ACC112 (cell line): ENCODE measurements at regions not wholly inside any gene's neighbourhood (a gene's known extent, or its start where the extent isn't known, plus 50 kb on each side); places are given as distances from the start of the nearest gene placed in this dataset.

Experiments
- H2AFZ ChIP-seq: fragments of 200-600 bp; sonication (generic); one replicate; pipeline ENCODE4 v1.6.0; 2017; ENCODE audit warnings: antibody characterized with exemption, low read length; ENCODE audit not compliant: unreplicated experiment
- H3K27ac ChIP-seq: fragments of 200-600 bp; sonication (generic); 2 replicates; pipeline ENCODE4 v1.5.1; 2014; ENCODE audit warnings: low read depth, mild to moderate bottlenecking, antibody characterized with exemption, low read length, moderate library complexity
- H3K27me3 ChIP-seq: fragments of 200-600 bp; sonication (generic); 2 replicates; pipeline ENCODE4 v1.6.1; 2014; ENCODE audit warnings: mild to moderate bottlenecking, antibody characterized with exemption, low read length, moderate library complexity, mixed read lengths; ENCODE audit not compliant: insufficient read depth
- H3K36me3 ChIP-seq: fragments of 200-600 bp; sonication (generic); 2 replicates; pipeline ENCODE4 v1.6.1; 2016; ENCODE audit warnings: mild to moderate bottlenecking, antibody characterized with exemption, low read length, moderate library complexity, mixed read lengths; ENCODE audit not compliant: insufficient read depth
- H3K4me1 ChIP-seq: fragments of 200-600 bp; sonication (generic); one replicate; pipeline ENCODE4 v1.6.1; 2016; ENCODE audit warnings: low read length, mixed read lengths; ENCODE audit not compliant: insufficient read depth, unreplicated experiment, control insufficient read depth
- H3K4me3 ChIP-seq: fragments of 200-600 bp; sonication (generic); 2 replicates; pipeline ENCODE4 v1.5.1; 2014; ENCODE audit warnings: mild to moderate bottlenecking, low read depth, low read length
- H3K79me2 ChIP-seq: fragments of 200-600 bp; sonication (generic); one replicate; pipeline ENCODE4 v1.6.0; 2016; ENCODE audit warnings: low read length; ENCODE audit not compliant: control insufficient read depth, unreplicated experiment, insufficient read depth

- Histone ChIP-seq H3K36me3 (no peaks in the 10 kb centered on the region), H3K27ac (no peak overlapping the region), H3K27me3 (no peaks in the 10 kb centered on the region), H3K79me2 (no peaks in the 10 kb centered on the region), H3K4me1 (no peaks in the 10 kb centered on the region), H3K4me3 (no peak overlapping the region), H2AFZ (no peak overlapping the region)
Measured at GRCh38 chr11:115578275-115578674, 74.1 kb upstream of the CADM1 start.

- no peak overlapping the region for H2AFZ ChIP-seq
- H3K27me3 ChIP-seq = no peaks in the 10 kb centered on the region
- no peak overlapping the region for H3K4me3 ChIP-seq
- H3K79me2 ChIP-seq = no peaks in the 10 kb centered on the region
- H3K36me3 ChIP-seq = no peaks in the 10 kb centered on the region
- no peaks in the 10 kb centered on the region for H3K4me1 ChIP-seq
- no peak overlapping the region for H3K27ac ChIP-seq
Measured at GRCh38 chr11:115577701-115578100, 73.5 kb upstream of the CADM1 start.

- no peak overlapping the region for H2AFZ ChIP-seq
Measured at GRCh38 chr11:115576606-115577380, 72.6 kb upstream of the CADM1 start.

GRCh38 chr11:115572551-115572950, 68.3 kb upstream of the CADM1 start:
- no peak overlapping the region for H3K4me3 ChIP-seq
- H3K4me1 ChIP-seq = no peaks in the 10 kb centered on the region
- no peaks in the 10 kb centered on the region for H3K36me3 ChIP-seq
- no peaks in the 10 kb centered on the region for H3K79me2 ChIP-seq
- H3K27ac ChIP-seq = no peak overlapping the region
- H2AFZ ChIP-seq = no peak overlapping the region
- H3K27me3 ChIP-seq = no peaks in the 10 kb centered on the region

More at GRCh38 chr11:115576606-115577380, 72.6 kb upstream of the CADM1 start:
- H3K27me3 ChIP-seq = no peaks in the 10 kb centered on the region
- no peaks in the 10 kb centered on the region for H3K36me3 ChIP-seq
- no peaks in the 10 kb centered on the region for H3K4me1 ChIP-seq
- H3K79me2 ChIP-seq = no peaks in the 10 kb centered on the region
- no peak overlapping the region for H3K4me3 ChIP-seq
- H3K27ac ChIP-seq = no peak overlapping the region

- H3K4me3 ChIP-seq = no peak overlapping the region
- no peak overlapping the region for H2AFZ ChIP-seq
- no peaks in the 10 kb centered on the region for H3K27me3 ChIP-seq
- no peaks in the 10 kb centered on the region for H3K4me1 ChIP-seq
- no peak overlapping the region for H3K27ac ChIP-seq
- no peaks in the 10 kb centered on the region for H3K79me2 ChIP-seq
- H3K36me3 ChIP-seq = no peaks in the 10 kb centered on the region
Measured at GRCh38 chr11:115566180-115566764, 62.1 kb upstream of the CADM1 start.

- no peaks in the 10 kb centered on the region for H3K36me3 ChIP-seq
- no peak overlapping the region for H3K27ac ChIP-seq
- no peaks in the 10 kb centered on the region for H3K4me1 ChIP-seq
- no peak overlapping the region for H2AFZ ChIP-seq
- H3K79me2 ChIP-seq = no peaks in the 10 kb centered on the region
- no peak overlapping the region for H3K4me3 ChIP-seq
- H3K27me3 ChIP-seq = no peaks in the 10 kb centered on the region
Measured at GRCh38 chr11:115564851-115565250, 60.6 kb upstream of the CADM1 start.

GRCh38 chr11:115561116-115561515, 56.9 kb upstream of the CADM1 start:
- Histone ChIP-seq H3K4me3 (no peak overlapping the region), H3K27me3 (no peaks in the 10 kb centered on the region), H2AFZ (no peak overlapping the region), H3K79me2 (no peaks in the 10 kb centered on the region), H3K36me3 (no peaks in the 10 kb centered on the region), H3K4me1 (no peaks in the 10 kb centered on the region), H3K27ac (no peak overlapping the region)

GRCh38 chr11:115558635-115559034, 54.4 kb upstream of the CADM1 start:
- Histone ChIP-seq H2AFZ (no peak overlapping the region), H3K79me2 (no peaks in the 10 kb centered on the region), H3K4me1 (no peaks in the 10 kb centered on the region), H3K27me3 (no peaks in the 10 kb centered on the region), H3K36me3 (no peaks in the 10 kb centered on the region), H3K4me3 (no peak overlapping the region), H3K27ac (no peak overlapping the region)

- no peak overlapping the region for H3K27ac ChIP-seq
- no peaks in the 10 kb centered on the region for H3K79me2 ChIP-seq
- no peaks in the 10 kb centered on the region for H3K4me1 ChIP-seq
- H3K27me3 ChIP-seq = no peaks in the 10 kb centered on the region
- H3K4me3 ChIP-seq = no peak overlapping the region
- no peaks in the 10 kb centered on the region for H3K36me3 ChIP-seq
- H2AFZ ChIP-seq = no peak overlapping the region
Measured at GRCh38 chr11:115557681-115558080, 53.5 kb upstream of the CADM1 start.

GRCh38 chr11:115556984-115557383, 52.8 kb upstream of the CADM1 start:
- Histone ChIP-seq H3K4me3 (no peak overlapping the region), H3K27ac (no peak overlapping the region), H3K4me1 (no peaks in the 10 kb centered on the region), H3K27me3 (no peaks in the 10 kb centered on the region), H3K36me3 (no peaks in the 10 kb centered on the region), H3K79me2 (no peaks in the 10 kb centered on the region), H2AFZ (no peak overlapping the region)
